ENCODE measurements at regions not wholly inside any gene's neighbourhood (a gene's known extent, or its start where the extent isn't known, plus 50 kb on each side); places are given as distances from the start of the nearest gene placed in this dataset.
"Not testable (repeated sequence)": the region's sequence is repeated elsewhere in the genome, so short reads cannot be mapped to it uniquely, and the experiment has no call there.

DNA sequence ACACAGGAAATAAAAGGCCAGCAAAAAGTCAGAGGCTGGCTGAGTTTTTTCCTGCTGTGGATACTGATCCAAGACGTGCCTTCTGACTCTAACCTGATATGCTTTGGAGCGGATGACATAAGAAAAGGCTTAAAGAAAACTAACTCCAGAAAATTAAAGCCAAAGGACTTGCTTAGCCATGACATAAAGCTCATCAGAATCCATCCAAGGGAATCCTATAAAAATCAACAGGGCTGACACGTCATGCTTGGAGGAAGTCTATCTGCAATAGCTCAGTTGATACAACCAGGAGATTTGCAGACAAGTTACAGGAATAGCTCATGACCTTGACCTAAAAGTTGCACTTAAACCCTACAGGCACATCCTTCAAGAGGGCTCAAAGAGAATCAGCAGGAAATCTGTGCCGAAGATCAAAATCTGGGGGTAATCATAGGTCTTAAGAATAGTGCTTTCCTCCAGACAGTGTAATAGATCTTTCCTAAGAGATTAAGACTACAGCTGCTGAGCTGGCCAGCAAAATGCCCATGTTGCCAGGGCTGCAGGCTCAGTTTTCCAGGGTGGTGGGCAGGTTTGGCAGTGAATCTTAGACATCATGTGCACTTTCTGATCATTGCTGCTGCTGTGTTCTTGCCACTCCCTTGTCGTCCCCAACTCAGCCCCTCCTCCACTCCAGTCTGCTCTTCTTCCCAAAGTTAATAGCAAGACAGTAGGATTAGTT, 111.5 kb upstream of the SVIL start:
- no peak for DNase-seq

DNA sequence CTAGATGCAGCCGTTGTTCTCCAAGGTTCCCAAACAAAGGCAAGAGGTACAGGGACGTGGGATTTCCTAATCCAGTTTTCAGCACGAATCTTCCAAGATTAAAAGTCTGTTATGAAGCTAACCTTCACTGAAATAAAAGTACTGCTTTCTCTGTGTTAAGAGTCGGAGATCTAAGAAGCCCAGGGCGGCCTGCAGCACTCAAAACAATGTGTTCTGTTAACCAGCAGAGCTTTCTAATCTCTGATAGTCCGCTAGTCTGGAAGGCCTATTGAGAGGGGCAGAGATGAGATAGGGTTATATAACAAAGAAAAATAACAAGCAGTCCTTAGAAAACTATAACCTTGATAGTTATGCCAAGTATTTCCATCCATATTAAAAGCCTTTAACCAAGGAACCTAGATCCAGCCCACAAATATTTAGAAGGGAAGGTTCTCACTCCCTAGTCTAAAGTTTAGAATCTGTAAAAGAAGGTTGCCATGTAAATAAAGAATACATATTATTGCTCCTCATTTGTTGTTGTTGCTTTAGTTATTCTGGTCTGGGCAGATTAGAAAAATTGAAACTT, 106.3 kb upstream of the SVIL start:
- DNase-seq: no peak

DNA sequence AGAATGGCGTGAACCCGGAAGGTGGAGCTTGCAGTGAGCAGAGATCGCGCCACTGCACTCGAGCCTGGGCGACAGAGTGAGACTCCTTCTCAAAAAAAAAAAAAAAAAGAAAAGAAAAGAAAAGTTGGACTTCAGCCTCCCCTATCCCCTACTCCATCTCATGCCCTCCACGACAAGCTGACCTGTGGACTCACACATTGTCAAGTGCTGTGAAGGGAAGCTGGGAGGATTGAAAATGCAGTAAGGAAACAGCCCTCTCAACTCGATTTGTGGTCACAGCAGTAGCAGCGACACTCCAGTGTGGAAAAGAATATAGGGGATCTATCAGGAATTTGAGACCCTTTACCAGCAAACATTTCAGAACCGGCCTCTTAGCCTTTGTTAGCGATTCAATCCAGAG, 103.6 kb upstream of the SVIL start:
- DNase-seq: no peak

DNA sequence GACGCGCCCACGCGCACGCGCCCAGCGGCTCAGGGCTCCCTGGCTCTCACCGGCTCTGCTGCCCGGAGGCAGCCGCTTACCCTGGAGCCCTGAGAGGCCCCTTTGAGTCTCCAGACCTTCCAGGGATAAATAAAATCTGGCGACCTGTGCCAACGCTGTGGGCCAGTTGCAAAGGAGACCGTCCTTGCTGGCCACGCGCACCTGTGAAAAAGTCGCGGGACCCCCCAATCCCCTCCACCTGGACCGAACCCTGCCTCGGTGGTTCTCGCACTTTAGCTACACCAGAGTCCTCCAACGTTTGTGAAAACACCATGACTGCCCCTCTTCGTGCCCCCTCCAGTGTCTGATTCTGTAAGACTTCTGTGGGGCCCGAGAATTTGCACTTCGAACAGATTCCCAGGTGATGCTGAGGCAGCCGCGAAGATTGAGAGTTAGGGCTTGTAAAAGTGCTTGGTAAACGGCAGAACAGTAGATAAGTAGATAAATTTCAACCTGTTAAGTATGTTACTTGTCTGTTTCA, 102.4 kb upstream of the SVIL start:
- peak; percentile 7 for DNase-seq

DNA sequence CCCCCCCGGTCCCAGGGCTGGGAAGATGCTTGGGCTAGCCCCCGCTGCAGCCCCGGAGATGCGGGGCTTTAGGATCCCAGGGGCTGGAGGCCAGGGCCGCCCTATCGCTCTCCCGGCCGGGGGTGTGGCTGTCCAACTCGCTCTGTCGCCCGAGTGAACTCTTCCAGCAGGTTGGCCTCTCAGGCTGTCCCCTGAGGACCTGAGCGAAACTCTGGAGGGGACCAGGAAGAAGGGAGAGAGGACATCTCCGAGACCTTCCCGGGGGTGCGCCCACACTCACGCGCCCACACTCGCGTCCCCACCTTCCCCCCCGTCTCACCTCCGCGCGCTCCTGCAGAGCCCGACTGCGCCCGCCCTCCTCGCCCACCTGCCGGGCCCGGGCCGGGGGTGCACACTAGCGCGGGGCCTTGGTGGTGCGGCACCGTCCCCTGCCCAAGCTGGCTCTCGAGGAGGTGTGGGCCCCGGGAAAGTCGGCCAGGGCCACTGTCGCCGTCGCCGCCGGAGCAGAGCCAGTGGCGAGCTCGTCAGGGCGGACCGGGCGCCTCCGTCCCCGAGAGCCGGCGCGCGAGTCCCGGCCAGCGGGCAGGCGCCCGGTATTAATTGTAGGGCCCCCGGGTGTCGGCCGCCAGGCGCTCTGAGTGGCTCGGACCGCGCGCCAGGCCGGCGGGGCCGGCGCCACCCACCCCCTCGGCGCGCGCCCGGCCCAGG, 101.7 kb upstream of the SVIL start:
- no peak for DNase-seq

DNA sequence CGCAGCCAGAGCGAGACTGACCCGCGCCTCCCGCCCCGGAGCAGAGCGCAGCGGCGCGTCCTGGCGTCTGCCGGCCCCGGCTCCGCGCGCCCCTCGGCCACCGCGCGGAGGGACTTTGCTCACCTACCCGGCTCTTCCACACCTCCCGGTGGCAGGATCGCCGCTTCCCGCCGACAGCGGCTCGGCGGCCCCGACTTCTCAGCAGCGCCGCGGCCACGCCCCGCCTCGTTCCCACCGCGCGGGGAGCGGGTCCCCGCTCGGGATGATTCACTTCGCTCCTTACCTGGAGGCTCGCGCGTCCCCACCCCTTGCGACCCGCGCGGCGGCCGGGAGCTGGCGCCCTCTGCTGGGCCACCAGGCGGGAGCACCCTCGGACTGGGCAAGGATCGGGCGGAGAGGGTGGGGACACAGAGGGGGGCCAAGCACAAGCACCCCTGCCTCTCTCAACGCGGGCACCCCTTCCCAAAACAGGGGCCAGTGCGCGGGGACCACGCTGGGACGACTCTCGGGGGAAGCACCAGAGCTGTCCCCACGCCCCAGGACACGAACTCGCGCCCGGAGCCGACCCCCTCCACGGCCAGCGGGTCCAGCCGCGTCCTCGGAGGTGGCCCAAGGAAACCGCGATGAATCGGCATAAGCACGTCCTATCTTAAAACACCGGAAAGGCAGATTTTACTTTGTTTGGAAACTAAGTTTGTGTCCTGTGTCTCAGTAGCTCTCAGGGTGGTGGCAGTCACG, 101.0 kb upstream of the SVIL start:
- peak; percentile 13 for DNase-seq

DNA sequence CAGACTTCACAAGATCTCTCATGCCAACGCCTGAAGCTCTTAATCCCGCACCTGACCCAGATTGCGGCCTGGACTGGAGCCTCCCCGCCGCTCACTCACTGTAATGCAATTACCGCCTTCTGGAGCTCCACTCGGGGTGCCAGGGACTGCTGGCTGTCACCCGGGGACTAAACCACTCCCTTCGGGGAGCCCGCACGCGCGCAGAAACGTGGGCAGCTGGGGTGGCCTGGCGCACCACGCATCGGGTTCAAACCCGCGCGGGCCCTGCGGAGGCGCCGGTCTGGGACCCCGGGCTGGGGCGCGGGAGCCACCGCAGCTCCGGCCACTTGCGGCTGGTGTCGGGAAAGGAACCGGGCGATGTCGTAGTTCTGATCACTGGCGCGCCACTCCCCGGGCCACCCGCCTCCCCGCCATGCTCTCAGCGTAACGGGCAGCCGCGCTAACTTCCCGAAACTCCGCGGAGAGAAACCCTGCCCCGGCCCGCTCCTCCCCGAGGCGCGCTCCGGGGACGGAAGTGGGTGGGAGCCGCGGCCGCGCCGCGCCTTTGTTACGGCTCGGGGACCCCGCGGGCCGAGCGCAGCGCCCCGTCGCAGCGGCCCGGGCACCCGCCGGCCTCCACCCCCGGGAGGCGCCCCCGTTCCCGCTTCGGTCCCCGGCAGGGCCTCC, 100.3 kb upstream of the SVIL start:
- no peak for DNase-seq

DNA sequence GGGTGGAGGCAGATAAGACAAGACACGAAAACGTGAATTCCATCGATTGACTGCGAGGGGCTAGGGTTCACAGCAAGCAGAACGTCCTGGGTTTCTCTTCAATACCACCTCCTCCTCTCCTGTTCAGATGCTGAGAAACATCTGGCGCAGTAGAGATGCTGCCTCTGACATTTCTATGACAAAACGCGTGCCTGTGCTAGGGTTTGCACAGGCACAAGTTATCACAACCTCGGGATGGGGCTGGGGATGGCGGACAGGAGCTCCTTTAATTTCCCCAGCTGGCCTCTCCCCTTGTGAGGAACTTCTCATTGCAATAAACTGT, 99.8 kb upstream of the SVIL start:
- no peak for DNase-seq

DNA sequence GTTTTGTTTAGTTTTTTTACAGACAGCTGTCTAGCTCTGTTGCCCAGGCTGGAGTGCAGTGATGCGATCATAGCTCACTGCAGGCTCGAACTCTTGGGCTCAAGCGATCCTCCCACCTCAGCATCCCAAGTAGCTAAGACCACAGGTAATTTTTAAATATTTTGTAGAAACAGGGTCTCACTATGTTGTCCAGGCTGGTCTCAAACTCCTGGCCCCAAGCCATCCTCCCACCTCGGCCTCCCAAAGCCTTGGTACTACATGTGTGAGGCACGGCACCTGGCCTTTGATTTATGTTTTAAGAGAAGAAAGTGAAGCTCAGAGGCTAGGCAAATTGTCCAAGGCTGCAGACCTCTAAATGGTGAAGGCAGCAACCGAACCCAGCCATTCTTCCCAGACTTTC, 98.6 kb upstream of the SVIL start:
- DNase-seq: no peak

DNA sequence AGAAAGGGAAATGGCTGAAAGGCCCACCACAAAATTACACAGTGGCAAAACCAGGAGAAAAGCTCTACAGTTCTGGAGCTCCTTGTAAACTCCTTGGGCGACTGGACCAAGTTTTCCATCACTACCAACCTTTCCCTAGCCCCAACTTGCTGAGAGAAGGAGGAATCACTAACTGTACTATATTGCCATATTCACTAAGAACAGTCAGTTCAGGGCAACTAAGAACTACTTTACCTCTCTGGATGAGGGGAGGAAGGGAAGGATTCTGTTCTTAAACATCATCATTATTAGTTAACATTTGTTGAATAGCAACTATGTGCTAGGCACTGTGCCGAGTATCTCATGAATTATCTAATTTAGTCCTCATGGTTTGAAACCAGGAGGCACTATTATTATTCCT, 98.1 kb upstream of the SVIL start:
- no peak for DNase-seq

DNA sequence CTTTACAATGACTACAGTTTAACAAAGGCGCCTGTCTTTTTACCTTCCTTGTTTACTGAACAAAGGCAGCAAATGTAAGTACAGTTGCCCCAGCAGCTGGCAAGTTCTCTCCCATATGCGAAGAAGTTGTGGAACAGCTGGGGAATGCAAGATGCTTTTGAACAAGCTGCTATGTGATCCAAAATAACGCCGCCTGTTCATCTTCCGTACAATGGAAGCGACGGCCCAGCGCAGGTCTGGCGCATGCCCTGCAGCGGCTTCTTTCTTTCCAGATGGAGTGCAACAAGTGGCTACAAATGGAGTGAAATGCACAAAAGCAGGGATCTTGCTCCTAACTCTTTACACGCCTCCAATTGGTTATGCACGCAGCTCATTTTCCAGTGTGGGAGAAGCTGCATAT, 97.0 kb upstream of the SVIL start:
- DNase-seq: no peak

DNA sequence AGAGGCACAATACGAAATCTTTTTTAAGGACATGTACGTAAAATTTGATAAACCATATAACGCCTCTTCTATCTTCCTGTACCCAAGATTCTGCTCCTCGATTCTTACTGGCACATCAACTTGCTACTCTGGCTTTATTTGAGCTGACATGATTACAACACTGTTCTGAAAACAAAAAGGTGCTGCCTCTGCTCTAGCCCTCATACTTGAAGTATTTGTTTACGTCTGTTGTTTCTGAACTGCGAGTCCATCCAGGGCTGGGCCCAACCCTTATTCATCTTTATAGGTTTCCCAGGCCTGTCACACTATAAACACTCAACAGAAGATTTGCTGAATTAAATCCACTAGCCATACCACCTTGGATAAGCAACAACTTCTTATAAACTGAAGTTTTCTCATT, 96.2 kb upstream of the SVIL start:
- DNase-seq: no peak

DNA sequence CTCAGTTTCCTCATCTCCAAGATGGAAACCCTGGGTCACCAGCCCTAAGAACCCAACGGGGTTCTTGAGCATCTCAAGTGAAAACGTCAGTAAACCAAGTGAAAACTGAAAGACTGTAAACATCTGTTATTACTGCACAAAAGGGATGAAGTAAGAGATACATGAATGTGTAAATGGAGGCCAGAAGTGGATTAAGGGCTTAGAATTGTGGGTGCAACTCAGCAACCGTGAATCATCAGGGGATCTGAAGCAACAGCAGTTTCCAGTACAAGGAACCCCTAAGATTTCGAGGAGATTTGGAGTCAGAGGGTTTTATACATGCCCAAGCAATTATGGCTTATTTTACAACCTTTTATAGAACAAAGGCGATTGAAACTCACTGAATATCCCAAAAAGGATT, 95.7 kb upstream of the SVIL start:
- no peak for DNase-seq

DNA sequence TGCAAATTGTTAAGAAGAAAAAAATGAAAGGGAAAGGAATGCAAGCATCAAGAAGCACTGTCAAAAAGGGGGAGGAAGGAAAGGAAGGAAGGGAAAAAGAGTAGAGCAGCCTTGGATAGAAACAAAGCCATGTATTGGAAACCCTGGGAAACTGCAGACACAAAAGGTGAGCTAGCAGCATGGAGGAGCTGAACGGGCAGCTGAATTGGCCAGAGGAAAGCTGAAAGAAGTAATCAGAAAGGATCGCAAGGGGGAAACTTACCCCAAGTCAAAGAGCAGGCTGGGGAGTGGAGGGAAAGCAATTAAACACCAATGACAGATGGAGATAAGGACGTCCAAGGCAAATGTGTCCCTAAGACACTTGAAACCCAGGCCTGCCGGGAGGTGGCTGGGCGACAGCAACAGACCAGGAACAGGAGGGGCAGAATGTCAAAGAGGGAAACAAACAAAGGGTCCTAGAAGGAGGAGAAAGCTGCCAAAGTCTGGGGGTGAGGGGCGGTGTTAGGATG, 93.8 kb upstream of the SVIL start:
- no peak for DNase-seq

DNA sequence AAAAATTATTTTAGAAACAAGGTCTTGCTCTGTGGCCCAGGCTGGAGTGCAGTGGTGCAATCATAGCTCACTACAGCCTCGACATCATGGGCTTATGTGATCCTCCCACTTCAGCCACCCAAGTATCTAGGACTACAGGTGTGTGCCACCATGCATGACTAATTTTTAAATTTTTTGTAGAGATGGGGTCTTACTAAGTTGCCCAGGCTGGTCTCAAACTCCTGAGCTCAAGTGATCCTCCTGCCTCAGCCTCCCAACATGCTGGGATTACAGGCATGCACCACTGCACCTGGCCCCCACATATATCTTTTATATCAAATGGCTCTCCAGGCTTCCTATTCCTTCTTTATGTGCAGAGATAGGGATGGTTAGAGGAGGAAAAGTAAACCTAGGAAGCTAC, 91.2 kb upstream of the SVIL start:
- DNase-seq: not testable (repeated sequence)

DNA sequence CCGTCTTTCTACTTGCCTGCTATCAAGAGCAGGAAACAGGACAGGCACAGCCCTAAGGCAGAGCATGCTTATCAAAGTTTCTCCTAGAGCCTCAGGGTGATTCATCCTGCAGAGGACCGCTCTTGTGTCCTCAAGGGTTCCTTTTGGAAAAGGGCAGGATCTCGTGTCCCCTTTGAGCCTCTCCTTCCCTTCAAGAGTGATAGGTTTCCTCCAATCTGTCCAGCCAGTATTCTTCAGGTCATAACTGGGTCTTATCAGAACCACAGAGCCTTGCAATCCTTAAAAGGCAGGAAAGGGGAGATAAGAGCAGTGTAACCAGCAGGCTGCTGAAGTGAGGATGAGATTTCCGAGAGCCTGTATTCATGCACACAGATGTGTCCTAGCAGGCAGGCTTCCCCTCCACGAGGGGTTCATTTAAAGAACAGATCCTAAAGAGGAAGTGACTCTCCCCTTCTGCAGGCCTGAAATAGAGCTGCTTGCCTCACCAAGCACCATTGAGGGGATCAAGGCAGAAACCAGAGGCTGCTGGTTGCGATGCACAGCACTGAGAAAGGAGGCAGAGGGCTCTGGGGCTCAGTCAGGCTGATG, 90.5 kb upstream of the SVIL start:
- DNase-seq: peak; percentile 26

DNA sequence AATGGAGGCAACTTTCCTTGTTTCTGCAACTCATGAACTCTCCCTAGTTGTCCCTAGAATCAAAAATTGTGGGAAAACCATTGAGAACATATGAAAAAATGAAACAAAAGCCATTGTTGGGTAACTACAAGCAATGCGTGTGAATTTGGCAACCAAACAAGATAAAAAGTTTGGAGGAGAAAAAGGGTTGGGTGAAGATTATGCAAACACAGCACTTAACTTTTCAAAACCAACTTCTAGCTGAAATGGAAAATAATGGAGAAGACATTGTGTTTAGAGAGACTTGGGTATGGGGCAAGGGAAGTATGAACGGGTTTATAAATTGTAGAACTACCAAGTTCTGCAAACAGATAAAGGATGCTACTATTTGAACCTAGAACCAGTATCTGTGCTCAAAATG, 89.0 kb upstream of the SVIL start:
- no peak for DNase-seq

DNA sequence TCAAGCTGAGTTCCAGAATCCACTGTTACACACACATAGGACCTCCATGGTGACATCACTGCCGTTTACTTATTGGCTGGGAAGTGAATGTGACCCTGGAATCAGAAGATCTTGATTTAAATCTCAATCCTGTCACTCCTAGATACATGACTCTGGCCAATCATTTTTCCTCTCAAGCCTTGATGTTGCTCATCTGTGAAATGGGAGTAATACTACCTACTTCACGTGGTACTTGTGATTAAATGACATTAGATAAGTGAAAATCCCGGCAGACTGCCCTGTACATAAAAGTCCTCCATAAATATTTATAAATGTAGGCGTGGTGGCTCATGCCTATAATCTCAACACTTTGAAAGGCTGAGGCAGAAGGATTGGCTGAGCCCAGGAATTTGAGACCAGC, 88.0 kb upstream of the SVIL start:
- DNase-seq: no peak

DNA sequence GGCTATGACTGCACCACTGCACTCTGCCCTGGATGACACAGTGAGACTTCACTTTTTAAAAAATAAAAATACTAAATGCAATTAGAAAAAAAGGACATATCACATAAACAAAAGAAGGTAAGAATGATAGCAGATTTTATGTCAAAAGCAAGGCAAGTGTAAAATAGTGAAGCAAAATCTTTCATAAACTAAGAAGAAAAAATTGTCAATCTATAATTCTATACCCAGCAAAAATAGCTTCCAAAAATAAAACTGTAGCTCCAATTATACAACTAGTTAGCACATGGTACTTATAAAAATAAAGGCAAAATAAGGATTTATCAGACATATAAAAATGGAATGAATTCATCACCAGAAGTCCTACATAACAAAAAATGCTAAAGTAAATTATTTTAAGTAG, 85.4 kb upstream of the SVIL start:
- no peak for DNase-seq

DNA sequence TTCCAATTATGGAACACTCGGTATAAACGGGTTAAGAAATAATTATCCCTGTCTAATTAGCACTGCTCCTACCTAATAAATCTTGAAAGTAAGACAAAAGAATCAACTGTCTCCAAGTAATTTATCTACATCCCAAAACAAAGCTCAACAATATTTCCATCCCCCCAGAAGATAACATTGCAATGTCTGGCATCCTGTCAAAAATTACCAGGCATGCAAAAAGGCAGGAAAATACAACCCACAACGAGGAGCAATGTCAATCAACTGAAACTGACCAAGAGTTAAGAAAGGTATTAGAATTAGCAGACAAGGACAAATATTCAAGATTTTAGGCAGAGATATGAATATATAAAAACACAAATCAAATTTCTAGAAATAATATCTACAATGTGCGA, 84.5 kb upstream of the SVIL start:
- DNase-seq: peak; percentile 49

DNA sequence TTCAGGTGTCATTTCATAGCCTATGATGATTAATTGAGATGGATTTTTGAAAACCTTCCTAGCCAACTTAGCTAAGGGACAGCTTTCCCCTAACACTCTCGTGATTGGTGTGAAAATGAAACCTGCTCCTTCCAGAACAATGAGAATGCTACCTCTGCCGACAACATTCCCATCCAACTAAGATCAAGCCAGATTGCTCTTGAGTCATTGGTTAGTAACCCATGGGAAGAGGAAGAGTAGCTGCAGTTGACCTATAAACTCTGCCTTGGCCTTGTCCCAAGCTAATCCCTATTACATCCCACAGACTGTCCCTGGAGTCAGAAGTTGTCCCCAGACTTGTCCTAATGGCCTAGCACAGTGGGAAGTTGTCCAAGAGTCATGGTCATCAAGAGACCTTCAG, 80.5 kb upstream of the SVIL start:
- DNase-seq: no peak

DNA sequence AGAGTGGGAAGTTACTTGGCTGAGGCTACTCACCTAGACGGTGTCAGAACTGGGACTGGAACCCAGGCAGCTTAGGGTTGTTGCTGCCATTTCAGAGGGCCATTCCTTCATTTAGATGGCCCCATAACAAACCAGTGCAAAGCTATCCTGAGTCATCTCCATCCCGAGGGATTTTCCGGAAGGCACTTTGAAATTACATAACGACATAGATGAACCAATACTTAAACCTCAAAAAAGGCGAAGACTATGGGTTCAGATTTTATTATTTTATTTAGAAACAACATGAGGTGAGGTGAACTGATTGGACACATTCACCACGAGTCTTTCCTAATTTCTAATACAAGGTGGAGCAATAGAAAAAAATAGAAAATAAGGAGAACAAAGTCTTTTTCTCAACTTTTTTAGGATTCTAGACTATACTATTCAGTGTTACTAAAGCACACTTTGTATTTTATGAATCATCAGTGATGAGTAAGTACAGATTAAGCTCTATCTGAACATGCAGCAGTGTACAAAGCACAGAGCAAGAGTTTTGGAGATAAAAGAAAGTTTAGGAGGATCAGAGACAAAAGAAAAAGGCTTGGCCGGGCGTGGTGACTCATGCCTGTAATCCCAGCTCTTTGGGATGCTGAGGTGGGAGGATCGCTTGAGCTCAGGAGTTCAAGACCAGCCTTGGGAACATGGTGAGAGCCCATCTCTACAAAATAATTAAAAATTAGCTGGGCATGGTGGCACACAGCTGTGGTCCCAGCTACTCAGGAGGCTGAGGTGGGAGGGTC, 79.5 kb upstream of the SVIL start:
- peak; percentile 69 for DNase-seq

Measured in NCI-H226 (cell line).